Thoracic aorta (tissue), 2 donors: ENCODE measurements at regions not wholly inside any gene's neighbourhood (a gene's known extent, or its start where the extent isn't known, plus 50 kb on each side); places are given as distances from the start of the nearest gene placed in this dataset.
"Not testable (repeated sequence)": the region's sequence is repeated elsewhere in the genome, so short reads cannot be mapped to it uniquely, and the experiment has no call there.

ENCODE experiments used
- ATAC-seq: fragments of 150-250 bp; one replicate; pipeline ENCODE4 v1.8.0; 2017; ENCODE audit warnings: low read depth; ENCODE audit not compliant: insufficient number of reproducible peaks, low FRiP score
- DNase-seq: peaks from one replicate; pipeline ENCODE4 v3.0.0-alpha.2; 2020; ENCODE audit warnings: low spot score
- H3K27ac ChIP-seq, 2 donors: fragments of 200-600 bp; sonication (generic); 1 replicate in 1 of 2; 2 replicates in 1 of 2; pipeline ENCODE4 v1.5.1; 2016; ENCODE audit warnings: mild to moderate bottlenecking in 2 of 2, moderate library complexity in 2 of 2
- H3K27me3 ChIP-seq: fragments of 200-600 bp; sonication (generic); replicated peaks from 2 replicates; pipeline ENCODE4 v1.6.0; 2016; ENCODE audit warnings: mild to moderate bottlenecking; ENCODE audit not compliant: insufficient read depth
- H3K36me3 ChIP-seq: fragments of 200-600 bp; sonication (generic); one replicate; pipeline ENCODE4 v1.5.1; 2016
- H3K4me1 ChIP-seq, 2 donors: fragments of 200-600 bp; sonication (generic); 1 replicate in 1 of 2; 2 replicates in 1 of 2; pipeline versions ENCODE4 v1.5.1 to v1.6.0; 2016; ENCODE audit warnings: low read depth in 2 of 2, mild to moderate bottlenecking in 1 of 2; ENCODE audit not compliant: control insufficient read depth in 1 of 2
- H3K4me3 ChIP-seq: fragments of 200-600 bp; sonication (generic); 2 replicates; pipeline ENCODE4 v1.5.1; 2016; ENCODE audit warnings: mild to moderate bottlenecking
- H3K9me3 ChIP-seq: fragments of 200-600 bp; sonication (generic); 2 replicates; pipeline ENCODE4 v1.5.1; 2016
- TF ChIP-seq, protein P1 (sequence below): fragments of 200-600 bp; sonication (generic); IDR thresholded peaks from one replicate; pipeline ENCODE4 v1.5.1; 2019; ENCODE audit warnings: antibody characterized with exemption

DNA sequence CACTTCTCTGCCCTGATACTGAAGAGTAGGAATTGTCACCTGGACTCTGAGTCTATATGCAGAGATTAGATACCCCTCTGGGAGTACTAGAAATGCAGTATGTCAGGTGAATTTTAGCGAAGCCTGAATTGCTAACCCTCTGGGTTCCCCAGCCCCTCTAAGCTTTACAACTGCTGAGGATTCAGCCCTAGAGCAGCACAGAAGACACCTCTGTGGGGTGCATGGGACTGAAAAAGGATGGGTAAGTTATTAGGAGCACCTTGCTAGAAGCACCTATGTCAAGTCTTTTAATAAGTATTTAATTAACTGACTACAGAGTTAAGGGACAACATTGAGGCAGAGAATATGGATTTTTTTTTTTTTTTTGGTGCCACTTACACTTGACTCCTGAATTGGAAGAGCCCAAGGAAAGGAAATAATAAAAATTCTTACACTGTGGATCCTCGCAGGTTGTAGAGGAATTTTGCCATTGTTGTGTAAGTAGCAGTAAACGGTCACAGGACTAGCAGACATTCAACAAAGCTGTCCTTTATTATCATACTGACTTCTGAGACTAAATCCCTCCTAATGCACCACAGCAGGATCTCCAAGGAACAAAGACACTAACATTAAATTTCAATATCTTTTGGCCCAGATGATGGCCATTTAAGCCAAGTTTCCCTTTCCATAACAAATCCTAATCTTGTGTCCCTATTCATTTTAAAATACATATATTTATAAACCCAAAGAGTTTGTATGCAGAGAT lies 253.2 kb downstream of the ANKRD50 start:
- H3K36me3 ChIP-seq, result no peaks in the 10 kb centered on the region
- no peak overlapping the region for H3K27ac ChIP-seq
- H3K4me3 ChIP-seq, result no peak overlapping the region
- ATAC-seq (no peak), DNase-seq (no peak)
- peaks cover 11% of the 10 kb centered on the region for H3K9me3 ChIP-seq
- H3K27me3 ChIP-seq, result no peaks in the 10 kb centered on the region
- TF ChIP-seq, protein P1, sequence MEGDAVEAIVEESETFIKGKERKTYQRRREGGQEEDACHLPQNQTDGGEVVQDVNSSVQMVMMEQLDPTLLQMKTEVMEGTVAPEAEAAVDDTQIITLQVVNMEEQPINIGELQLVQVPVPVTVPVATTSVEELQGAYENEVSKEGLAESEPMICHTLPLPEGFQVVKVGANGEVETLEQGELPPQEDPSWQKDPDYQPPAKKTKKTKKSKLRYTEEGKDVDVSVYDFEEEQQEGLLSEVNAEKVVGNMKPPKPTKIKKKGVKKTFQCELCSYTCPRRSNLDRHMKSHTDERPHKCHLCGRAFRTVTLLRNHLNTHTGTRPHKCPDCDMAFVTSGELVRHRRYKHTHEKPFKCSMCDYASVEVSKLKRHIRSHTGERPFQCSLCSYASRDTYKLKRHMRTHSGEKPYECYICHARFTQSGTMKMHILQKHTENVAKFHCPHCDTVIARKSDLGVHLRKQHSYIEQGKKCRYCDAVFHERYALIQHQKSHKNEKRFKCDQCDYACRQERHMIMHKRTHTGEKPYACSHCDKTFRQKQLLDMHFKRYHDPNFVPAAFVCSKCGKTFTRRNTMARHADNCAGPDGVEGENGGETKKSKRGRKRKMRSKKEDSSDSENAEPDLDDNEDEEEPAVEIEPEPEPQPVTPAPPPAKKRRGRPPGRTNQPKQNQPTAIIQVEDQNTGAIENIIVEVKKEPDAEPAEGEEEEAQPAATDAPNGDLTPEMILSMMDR, result no peak
- H3K4me1 ChIP-seq, result no peaks in the 10 kb centered on the region

DNA sequence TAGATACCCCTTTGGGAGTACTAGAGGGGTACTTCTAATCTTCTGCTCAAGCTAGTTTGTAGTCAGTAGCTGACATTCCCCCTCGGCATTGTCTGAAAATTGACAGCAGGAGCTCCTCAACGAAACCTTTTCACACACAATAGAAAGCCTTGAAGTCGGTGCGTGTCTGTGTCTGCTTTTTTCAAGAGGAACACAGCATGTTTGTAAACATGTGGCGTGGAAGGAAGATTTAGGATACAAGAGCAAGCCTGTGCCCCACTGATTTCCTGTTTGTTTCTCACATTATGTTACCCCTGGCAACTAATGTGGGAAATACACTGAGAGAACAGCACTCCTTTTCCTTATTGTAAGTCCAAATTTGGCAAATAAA lies 252.6 kb downstream of the ANKRD50 start:
- TF ChIP-seq, protein P1, result no peak
- DNase-seq (no peak), ATAC-seq (no peak)
- no peak overlapping the region for H3K4me3 ChIP-seq
- H3K36me3 ChIP-seq, result no peaks in the 10 kb centered on the region
- peaks cover 11% of the 10 kb centered on the region for H3K9me3 ChIP-seq
- H3K4me1 ChIP-seq, result no peaks in the 10 kb centered on the region
- no peak overlapping the region for H3K27ac ChIP-seq
- no peaks in the 10 kb centered on the region for H3K27me3 ChIP-seq

- ATAC-seq, H3K27me3 ChIP-seq, DNase-seq, H3K36me3 ChIP-seq, H3K4me3 ChIP-seq, H3K4me1 ChIP-seq, H3K27ac ChIP-seq: not testable (repeated sequence)
- peaks cover 11% of the 10 kb centered on the region for H3K9me3 ChIP-seq
Measured at GRCh38 chr4:124461592-124461991, 250.9 kb downstream of the ANKRD50 start.

DNA sequence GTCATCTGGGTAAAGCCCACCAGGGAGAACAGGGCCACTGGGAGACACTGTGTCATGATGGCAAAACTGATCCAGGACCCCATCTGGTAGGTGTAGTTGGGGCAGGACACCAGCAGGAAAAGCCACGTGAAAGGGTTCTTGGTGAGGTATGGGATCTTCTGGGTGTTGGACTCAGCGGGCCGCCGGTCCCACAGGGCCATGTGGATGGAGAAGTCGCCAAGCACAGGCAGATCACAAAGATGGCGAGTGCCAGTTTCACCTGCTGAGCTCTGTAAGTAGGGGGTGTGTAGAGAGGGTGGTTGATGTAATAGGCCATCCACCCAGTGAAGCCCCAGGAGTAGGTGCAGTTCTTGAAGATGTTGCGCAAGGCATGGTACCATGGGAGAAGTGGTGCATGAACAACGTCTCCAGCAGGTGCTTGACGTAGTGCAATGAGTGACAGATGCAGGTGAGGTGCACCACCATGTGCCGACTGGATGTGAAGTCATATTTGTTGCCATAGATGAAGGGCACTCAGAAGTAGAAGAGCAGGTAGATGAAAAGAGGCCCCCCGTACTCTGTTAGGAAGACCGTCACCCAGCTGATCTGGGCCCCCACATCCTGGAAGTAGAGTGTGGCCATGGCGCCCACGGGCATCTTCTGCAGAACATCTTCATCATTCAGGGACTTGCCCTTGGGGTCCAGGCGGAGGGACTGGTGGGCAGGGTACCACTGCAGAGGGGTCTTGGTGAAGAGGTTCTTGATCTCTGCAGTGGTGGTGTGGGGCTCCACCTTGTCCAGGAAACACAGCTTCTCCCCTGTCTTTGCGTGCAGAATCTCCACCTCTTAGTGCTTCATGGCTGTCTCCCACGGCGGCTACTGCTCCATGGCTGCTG lies 249.3 kb downstream of the ANKRD50 start:
- Histone ChIP-seq H3K4me1 (no peaks in the 10 kb centered on the region), H3K36me3 (no peaks in the 10 kb centered on the region), H3K4me3 (no peak overlapping the region), H3K9me3 (peaks cover 11% of the 10 kb centered on the region), H3K27me3 (no peaks in the 10 kb centered on the region), H3K27ac (no peak overlapping the region)
- TF ChIP-seq, protein P1, result no peak
- DNase-seq (no peak), ATAC-seq (no peak)

DNA sequence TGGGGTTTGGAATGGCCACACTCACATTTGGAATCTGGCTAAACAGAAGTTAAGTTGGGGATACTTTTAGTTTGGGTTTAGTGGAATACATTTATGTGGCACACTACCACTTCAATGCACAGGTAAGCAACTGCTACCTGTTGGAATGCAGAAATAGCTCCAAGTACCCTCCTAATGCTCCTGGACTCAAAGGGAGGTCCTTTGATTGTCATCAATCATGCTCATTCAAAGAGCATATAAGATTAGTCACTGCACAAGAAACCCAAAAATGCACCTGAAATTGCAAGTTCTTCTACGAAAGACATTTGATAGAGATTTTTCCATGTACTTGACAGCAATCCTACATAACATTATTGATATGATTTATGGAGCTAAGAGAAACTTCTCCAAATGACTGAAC lies 247.7 kb downstream of the ANKRD50 start:
- no peak for ATAC-seq
- TF ChIP-seq, protein P1, result no peak
- Histone ChIP-seq H3K27ac (no peak overlapping the region), H3K9me3 (peaks cover 11% of the 10 kb centered on the region), H3K36me3 (no peaks in the 10 kb centered on the region), H3K4me3 (no peak overlapping the region), H3K27me3 (no peaks in the 10 kb centered on the region), H3K4me1 (no peaks in the 10 kb centered on the region)
- no peak for DNase-seq
